GM12892 (cell line): ENCODE measurements at regions not wholly inside any gene's neighbourhood (a gene's known extent, or its start where the extent isn't known, plus 50 kb on each side); places are given as distances from the start of the nearest gene placed in this dataset.
"Not testable (repeated sequence)": the region's sequence is repeated elsewhere in the genome, so short reads cannot be mapped to it uniquely, and the experiment has no call there.

Experiments used
- POLR2A ChIP-seq: IDR thresholded peaks from 2 replicates; pipeline ENCODE4 v1.6.1; 2011; ENCODE audit warnings: low read depth, low read length, control low read depth
- POLR2AphosphoS5 ChIP-seq: IDR thresholded peaks from 2 replicates; pipeline ENCODE4 v1.6.1; 2011; ENCODE audit warnings: low read depth, low read length, control low read depth
- TAF1 ChIP-seq: IDR thresholded peaks from 2 replicates; pipeline ENCODE4 v1.6.1; 2011; ENCODE audit warnings: low read depth, mild to moderate bottlenecking, control low read depth, low read length, borderline replicate concordance

- TF ChIP-seq TAF1, POLR2A, POLR2AphosphoS5: not testable (repeated sequence)
These were observed 504.4 kb upstream of the ZNF337 start for GRCh38 chr20:26201026-26201425.
